HepG2 (cell line): ENCODE measurements at regions not wholly inside any gene's neighbourhood (a gene's known extent, or its start where the extent isn't known, plus 50 kb on each side); places are given as distances from the start of the nearest gene placed in this dataset.

Experiments
- GATA4 ChIP-seq: sonication (generic); IDR thresholded peaks from 2 replicates; pipeline ENCODE4 v1.6.1; 2016; ENCODE audit warnings: antibody characterized with exemption, low read depth, borderline replicate concordance
- PITX1 ChIP-seq: sonication (generic); formaldehyde crosslinking; IDR thresholded peaks from 2 replicates; pipeline ENCODE4 v1.5.1; 2020; ENCODE audit warnings: mild to moderate bottlenecking, missing genetic modification reagents
- TP53 ChIP-seq: sonication (generic); formaldehyde crosslinking; conservative IDR thresholded peaks from 2 replicates; pipeline ENCODE4 v1.4.0; 2020; ENCODE audit warnings: missing genetic modification reagents
- TF ChIP-seq, protein P1 (sequence below), 2 experiments: sonication (generic) in 1 of 2; formaldehyde crosslinking in 1 of 2; IDR thresholded peaks; 2 replicates each; pipeline versions ENCODE4 v1.6.1 to v1.9.0; 2014 to 2022; ENCODE audit warnings: antibody characterized with exemption in 1 of 2, borderline replicate concordance in 1 of 2, inconsistent platforms in 1 of 2, low read depth in 1 of 2, missing genetic modification reagents in 1 of 2
- TF ChIP-seq, protein P2 (sequence below): sonication (generic); formaldehyde crosslinking; IDR thresholded peaks from 2 replicates; pipeline ENCODE4 v1.4.0; 2020; ENCODE audit warnings: missing genetic modification reagents, borderline replicate concordance
- TF ChIP-seq, protein P3 (sequence below): sonication (generic); formaldehyde crosslinking; IDR thresholded peaks from 2 replicates; pipeline ENCODE4 v1.5.0; 2020; ENCODE audit warnings: mild to moderate bottlenecking, missing genetic modification reagents
- TF ChIP-seq, protein P4 (sequence below): IDR thresholded peaks from 2 replicates; pipeline ENCODE4 v1.6.1; 2016; ENCODE audit warnings: missing genetic modification reagents, missing compliant biosample characterization

DNA sequence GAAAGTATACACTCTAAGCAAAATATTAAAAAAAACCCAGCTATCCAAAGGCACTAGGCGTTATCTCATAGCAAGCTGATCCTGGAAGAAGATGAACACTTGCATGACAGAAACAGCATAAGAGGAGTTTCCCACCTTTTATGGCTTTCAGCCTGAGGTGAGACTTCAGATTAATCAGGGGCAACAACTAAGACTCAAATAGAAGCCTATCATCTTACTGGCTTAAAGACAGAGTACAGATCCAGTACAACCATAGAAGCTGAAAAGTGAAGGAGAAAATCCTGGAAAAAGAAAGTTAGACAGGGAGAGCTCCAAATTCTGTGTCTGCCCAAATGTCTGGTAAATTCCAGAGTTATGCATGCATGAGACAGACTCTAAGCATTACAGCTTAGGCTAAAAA, 360.8 kb upstream of the KCNN2 start (continued):
- TF ChIP-seq, protein P1, sequence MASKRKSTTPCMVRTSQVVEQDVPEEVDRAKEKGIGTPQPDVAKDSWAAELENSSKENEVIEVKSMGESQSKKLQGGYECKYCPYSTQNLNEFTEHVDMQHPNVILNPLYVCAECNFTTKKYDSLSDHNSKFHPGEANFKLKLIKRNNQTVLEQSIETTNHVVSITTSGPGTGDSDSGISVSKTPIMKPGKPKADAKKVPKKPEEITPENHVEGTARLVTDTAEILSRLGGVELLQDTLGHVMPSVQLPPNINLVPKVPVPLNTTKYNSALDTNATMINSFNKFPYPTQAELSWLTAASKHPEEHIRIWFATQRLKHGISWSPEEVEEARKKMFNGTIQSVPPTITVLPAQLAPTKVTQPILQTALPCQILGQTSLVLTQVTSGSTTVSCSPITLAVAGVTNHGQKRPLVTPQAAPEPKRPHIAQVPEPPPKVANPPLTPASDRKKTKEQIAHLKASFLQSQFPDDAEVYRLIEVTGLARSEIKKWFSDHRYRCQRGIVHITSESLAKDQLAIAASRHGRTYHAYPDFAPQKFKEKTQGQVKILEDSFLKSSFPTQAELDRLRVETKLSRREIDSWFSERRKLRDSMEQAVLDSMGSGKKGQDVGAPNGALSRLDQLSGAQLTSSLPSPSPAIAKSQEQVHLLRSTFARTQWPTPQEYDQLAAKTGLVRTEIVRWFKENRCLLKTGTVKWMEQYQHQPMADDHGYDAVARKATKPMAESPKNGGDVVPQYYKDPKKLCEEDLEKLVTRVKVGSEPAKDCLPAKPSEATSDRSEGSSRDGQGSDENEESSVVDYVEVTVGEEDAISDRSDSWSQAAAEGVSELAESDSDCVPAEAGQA (IDR thresholded peaks at IDR 0.05; ENCODE audit: low read depth) = no peak
- TF ChIP-seq, protein P1 (CRISPR knock-in tag; IDR thresholded peaks at IDR 0.05; ENCODE audit: borderline replicate concordance) = no peak
- TF ChIP-seq, protein P2, sequence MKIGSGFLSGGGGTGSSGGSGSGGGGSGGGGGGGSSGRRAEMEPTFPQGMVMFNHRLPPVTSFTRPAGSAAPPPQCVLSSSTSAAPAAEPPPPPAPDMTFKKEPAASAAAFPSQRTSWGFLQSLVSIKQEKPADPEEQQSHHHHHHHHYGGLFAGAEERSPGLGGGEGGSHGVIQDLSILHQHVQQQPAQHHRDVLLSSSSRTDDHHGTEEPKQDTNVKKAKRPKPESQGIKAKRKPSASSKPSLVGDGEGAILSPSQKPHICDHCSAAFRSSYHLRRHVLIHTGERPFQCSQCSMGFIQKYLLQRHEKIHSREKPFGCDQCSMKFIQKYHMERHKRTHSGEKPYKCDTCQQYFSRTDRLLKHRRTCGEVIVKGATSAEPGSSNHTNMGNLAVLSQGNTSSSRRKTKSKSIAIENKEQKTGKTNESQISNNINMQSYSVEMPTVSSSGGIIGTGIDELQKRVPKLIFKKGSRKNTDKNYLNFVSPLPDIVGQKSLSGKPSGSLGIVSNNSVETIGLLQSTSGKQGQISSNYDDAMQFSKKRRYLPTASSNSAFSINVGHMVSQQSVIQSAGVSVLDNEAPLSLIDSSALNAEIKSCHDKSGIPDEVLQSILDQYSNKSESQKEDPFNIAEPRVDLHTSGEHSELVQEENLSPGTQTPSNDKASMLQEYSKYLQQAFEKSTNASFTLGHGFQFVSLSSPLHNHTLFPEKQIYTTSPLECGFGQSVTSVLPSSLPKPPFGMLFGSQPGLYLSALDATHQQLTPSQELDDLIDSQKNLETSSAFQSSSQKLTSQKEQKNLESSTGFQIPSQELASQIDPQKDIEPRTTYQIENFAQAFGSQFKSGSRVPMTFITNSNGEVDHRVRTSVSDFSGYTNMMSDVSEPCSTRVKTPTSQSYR (CRISPR knock-in tag) = no peak
- TF ChIP-seq, protein P3, sequence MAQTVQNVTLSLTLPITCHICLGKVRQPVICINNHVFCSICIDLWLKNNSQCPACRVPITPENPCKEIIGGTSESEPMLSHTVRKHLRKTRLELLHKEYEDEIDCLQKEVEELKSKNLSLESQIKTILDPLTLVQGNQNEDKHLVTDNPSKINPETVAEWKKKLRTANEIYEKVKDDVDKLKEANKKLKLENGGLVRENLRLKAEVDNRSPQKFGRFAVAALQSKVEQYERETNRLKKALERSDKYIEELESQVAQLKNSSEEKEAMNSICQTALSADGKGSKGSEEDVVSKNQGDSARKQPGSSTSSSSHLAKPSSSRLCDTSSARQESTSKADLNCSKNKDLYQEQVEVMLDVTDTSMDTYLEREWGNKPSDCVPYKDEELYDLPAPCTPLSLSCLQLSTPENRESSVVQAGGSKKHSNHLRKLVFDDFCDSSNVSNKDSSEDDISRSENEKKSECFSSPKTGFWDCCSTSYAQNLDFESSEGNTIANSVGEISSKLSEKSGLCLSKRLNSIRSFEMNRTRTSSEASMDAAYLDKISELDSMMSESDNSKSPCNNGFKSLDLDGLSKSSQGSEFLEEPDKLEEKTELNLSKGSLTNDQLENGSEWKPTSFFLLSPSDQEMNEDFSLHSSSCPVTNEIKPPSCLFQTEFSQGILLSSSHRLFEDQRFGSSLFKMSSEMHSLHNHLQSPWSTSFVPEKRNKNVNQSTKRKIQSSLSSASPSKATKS (CRISPR knock-in tag) = no peak
- TF ChIP-seq GATA4 (no peak), TP53 (CRISPR knock-in tag) (no peak), PITX1 (CRISPR knock-in tag) (no peak)
- TF ChIP-seq, protein P4, sequence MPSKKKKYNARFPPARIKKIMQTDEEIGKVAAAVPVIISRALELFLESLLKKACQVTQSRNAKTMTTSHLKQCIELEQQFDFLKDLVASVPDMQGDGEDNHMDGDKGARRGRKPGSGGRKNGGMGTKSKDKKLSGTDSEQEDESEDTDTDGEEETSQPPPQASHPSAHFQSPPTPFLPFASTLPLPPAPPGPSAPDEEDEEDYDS (CRISPR knock-in tag) = no peak
